Inferior parietal cortex (tissue), 1 donor: ENCODE measurements at regions not wholly inside any gene's neighbourhood (a gene's known extent, or its start where the extent isn't known, plus 50 kb on each side); places are given as distances from the start of the nearest gene placed in this dataset.
A peak's percentile ranks its signal among the peaks of the same experiment; 100 is the strongest.

Experiments used
- DNase-seq: peaks from one replicate; pipeline ENCODE4 v3.0.0-alpha.2; 2016; ENCODE audit errors: extremely low spot score

- DNase-seq = peak; percentile 84
Observed at GRCh38 chr3:5304789-5305683, 117.5 kb downstream of the EDEM1 start.

DNA sequence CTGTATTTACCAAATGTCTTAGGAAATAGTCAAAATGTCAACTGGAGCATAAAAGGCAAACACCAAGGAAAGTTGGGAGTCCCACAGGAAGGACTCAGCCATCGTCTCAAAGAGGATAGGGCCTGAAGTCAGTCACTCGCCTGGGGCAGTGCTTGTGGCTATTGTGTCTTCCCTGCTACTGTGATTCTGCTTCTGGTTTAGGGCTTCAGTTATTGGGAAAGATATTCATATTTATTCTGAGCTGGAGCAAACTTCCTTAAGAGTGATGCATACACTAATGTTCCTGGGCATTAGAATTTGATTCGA, 118.1 kb downstream of the EDEM1 start:
- no peak for DNase-seq

- no peak for DNase-seq
Observed at GRCh38 chr3:5309171-5309570, 121.7 kb downstream of the EDEM1 start.

DNA sequence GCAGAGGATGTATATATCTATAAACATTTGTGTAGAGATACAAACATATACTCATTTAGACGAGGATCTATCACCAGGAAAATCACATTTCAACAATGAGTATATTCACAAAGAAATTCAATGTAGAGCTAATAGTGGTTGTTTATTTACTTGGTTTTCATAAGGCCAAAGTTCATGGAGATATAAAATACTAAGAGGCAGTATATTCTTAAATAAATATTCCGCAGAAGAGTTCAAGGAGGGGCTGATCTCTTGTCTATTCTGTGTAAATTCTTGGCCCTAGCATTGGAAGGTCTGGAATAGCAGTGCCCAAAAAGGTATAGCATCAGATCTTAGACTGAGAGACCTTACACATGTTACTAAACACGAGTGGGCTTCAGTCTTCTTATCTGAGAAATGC, 122.1 kb downstream of the EDEM1 start:
- no peak for DNase-seq

- DNase-seq = no peak
Observed at GRCh38 chr3:5310509-5310908, 123.0 kb downstream of the EDEM1 start.

DNA sequence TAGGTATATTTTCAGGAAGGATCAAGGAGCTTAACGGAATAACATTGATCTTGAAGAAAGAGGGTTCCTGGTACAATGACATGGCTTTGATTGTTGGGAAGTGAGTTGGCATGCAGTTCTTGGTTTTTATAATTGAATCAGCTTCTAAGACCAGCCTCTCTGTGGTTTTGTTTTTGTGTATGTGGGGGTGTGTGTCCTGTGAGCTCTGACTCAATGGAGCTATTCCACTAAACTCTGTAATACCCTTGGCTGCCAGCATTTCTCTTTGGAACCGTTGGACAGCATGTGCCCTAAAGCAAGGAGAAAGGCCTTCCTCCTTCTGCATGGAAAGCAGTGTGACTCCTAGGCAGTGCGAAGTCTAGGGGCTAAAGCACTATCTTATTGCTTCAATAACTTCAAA, 124.8 kb downstream of the EDEM1 start:
- no peak for DNase-seq

DNA sequence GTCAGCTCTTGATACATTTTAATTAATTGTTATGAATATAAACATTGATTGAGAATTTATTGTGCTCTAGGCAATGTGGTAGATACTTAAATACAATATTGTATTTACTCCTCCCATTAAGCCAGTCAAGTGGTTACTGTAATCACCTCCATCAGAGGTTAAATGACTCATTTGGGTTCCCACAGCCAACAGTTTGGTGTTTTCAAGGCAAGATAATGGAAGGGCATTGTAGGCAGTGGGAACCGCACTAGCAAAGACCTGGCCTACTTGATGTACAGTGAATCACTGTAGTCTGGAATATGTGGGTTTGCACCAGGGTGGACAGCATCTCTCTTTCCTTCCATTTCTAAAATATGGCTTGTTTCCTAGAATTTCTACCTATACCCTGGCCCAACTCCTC, 127.4 kb downstream of the EDEM1 start:
- no peak for DNase-seq

DNA sequence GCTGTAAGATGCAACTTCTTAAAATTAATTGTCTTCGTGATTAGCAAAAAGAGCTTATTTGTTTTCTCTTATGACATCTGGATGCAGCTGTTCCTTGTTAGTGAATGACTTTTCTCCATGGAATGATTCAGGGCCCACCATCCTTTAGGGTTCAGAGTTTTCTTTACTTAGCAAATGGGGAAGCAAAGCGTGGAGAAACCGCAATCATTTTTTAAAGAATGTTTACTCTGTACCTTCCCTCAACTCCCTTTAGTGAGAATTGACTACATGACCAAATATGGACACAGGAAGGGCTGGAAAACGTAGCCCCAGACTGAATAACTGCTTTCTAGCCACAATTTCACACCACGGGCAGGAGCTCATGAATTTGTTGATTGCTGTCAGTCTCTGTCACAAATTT, 130.1 kb downstream of the EDEM1 start:
- DNase-seq = no peak

DNA sequence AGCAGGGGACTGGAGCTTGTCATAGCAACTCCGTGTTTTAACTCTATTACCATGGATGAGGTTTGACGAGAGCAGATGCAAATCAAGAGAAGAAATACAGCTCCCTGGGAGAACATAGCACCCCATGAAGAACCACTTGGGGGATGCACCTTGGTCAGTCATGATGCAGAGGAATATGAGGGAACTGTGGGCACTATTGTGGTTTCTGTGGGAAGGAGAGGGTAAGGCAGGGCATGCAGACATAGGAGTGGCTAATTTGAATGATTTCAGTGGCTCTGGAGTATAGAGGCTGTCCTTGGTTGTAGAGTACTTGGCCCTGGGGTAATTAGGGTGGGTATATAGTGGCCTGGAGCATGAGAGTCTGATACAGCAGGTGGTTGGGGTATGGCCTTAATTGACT, 131.9 kb downstream of the EDEM1 start:
- no peak for DNase-seq

GRCh38 chr3:5321666-5322340, 134.3 kb downstream of the EDEM1 start:
- no peak for DNase-seq

- DNase-seq = no peak
Observed at GRCh38 chr3:5324780-5325179, 137.3 kb downstream of the EDEM1 start.

- DNase-seq = no peak
Observed at GRCh38 chr3:5330152-5330810, 142.8 kb downstream of the EDEM1 start.

DNA sequence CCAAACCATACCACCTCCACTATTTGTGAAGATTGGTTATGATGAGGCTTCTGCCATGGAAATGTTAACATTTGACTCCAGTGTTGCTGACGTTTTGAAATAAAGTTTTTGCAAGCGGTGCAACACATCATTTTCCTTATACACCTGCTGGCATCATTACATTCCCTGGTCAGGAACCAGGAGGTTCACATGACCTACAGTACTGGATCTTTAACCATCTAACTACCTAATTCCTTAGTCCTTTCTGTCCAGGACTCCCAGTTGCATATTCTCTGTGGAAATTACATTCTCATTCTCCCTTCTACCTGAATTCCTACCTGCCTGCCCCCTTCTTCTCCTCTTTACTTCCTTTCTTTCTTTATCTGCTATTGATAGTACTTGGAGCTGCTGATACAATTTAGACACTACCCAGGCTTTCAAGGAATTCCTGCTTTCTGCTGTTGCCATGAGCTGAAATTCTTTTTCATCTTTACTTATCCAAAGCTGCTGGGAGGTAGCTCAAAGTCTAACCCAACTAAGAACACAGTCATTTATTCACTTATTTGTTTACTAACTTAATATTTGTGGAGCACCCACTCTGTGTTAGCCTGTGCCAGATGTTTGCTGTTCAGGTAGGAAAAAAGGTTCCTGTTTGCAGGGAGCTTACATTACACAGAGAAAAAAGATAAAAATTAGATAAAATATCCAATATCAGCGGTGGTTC, 144.2 kb downstream of the EDEM1 start:
- no peak for DNase-seq

- no peak for DNase-seq
Observed at GRCh38 chr3:5332270-5332956, 144.9 kb downstream of the EDEM1 start.

- DNase-seq = no peak
Observed at GRCh38 chr3:5339967-5340535, 152.5 kb downstream of the EDEM1 start.

DNA sequence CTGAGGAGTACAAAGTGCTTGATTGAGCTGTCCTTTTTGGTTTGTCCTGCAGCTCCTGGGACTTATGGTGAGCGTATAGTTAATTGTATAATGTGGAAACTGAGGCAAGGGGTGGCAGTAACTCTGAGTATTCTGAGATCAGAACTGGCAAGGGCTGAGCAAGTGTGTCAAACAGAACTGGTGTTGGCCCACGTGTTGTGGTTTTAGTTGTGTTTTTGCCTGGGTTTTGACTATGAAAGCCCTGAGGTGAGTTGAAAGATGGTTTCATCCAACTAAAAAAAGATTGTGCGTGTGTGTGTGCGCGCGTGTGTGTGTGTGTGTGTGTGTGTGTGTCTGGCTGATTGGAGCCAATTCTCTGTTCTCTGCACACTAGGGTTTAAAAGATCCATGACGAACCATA, 154.1 kb downstream of the EDEM1 start:
- DNase-seq = no peak

DNA sequence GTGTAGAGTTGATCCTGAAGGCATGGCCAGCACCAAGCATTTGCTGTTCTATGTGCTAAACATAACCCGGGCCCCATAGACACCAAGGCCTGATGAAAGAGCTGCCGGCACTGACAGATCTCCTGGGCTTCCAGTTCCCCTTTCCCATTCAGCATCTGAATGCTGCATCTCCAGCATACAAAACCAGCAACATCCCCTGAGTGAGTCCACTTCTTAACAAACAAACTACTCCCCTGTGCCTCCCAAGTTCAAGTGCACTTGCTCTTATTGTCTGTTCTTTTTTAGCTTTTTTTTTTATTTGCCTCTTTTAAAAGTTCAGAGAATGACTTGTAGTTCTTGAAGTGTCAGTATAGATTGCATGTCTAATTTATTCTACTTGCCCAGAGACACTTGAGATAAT, 156.0 kb downstream of the EDEM1 start:
- DNase-seq = no peak

DNA sequence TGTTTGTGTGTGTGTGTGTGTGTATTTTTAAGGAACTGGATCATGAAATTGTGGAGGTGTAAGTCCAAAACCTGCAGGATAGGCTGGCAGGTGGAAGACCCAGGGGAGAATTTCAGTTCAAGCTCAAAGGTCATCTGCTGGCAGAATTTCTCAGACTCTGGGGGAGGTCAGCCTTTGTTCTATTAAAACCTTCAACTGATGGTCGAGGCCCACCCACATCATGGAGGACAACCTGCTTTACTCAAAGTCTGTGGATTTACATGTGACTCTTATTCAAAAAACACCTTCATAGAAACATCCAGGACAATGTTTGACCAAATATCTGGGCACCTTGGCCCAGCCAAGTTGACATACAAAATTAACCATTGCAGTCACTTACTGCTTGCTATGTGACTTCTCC, 157.2 kb downstream of the EDEM1 start:
- no peak for DNase-seq

- DNase-seq = no peak
Observed at GRCh38 chr3:5347486-5347885, 160.0 kb downstream of the EDEM1 start.

DNA sequence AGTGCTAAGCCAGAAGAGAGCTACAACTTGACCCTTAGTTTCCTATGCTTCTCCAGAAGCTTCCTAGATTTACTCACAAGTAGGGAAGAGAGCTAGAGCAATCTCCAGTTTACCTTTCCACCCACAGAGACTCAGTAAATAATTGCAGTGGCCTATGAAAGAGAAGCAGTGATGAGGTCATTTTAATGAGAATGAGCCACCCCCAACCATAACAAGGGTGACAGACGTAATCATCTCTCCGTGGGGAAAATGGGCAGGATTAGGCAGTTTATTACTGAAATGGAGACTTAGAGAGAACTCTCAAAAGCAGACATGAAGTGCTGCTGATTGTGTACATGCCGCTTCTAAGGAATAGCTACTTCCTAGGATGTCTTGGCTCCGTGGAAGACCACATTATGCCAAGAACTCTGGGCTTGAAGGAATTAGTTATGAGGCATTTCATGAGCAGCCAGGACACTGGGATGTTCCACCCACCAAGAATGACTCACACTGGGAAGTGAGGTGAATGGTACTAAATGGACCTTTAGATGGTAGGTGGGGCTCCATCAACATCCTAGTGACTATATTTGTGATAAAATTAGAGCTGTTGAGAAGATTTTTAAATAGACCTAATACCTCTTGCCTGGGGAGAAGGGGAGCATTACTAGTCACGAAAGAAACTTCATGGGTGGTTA, 160.9 kb downstream of the EDEM1 start:
- DNase-seq = no peak

- DNase-seq = no peak
Observed at GRCh38 chr3:5349343-5349742, 161.8 kb downstream of the EDEM1 start.
